T-helper 2 cell treated with Interferon-gamma antibody and Interleukin-4, amounts not matched to agents 5 μg/mL and 100 μg/mL, for 36 hours (primary cell): ENCODE measurements at regions not wholly inside any gene's neighbourhood (a gene's known extent, or its start where the extent isn't known, plus 50 kb on each side); places are given as distances from the start of the nearest gene placed in this dataset.

Source experiments
- DNase-seq: peaks from one replicate; pipeline ENCODE4 v3.0.0; 2021; ENCODE audit warnings: low spot score
- H3K27ac Mint-ChIP-seq: one replicate; pipeline ENCODE4 v1.8.0; 2021; ENCODE audit warnings: mild to moderate bottlenecking, mixed read lengths
- H3K27me3 Mint-ChIP-seq: one replicate; pipeline ENCODE4 v1.8.0; 2021; ENCODE audit warnings: low read depth, mixed read lengths
- H3K36me3 Mint-ChIP-seq: one replicate; pipeline ENCODE4 v1.8.0; 2021; ENCODE audit warnings: low read depth, mixed read lengths
- H3K4me1 Mint-ChIP-seq: one replicate; pipeline ENCODE4 v1.8.0; 2021; ENCODE audit warnings: low read depth, mixed read lengths
- H3K4me3 Mint-ChIP-seq: one replicate; pipeline ENCODE4 v1.8.0; 2022; ENCODE audit warnings: mild to moderate bottlenecking, moderate library complexity, mixed read lengths
- H3K9me3 Mint-ChIP-seq: one replicate; pipeline ENCODE4 v1.8.0; 2021; ENCODE audit warnings: mixed read lengths

- Mint-ChIP-seq H3K27me3 (no peaks in the 10 kb centered on the region), H3K9me3 (peaks cover 36% of the 10 kb centered on the region)
Observed at GRCh38 chr18:40707797-40708196, 1247.2 kb upstream of the PIK3C3 start.

DNA sequence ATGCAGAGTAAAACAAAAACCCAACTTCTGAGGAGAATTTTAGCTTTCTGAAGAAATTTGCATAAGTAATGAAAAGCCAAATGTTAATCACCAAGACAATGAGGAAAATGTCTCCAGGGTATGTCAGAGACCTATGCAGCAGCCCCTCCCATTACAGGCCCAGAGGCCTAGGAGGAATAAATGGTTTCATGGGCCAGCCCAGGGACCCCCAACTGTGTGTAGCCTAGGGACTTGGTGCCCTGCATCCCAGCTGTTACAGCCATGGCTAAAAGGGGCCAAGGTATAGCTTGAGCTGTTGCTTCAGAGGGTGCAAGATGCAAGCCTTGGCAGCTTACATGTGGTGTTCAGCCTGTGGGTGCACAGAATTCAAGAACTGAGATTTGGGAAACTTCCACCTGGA lies 1256.9 kb upstream of the PIK3C3 start:
- H3K4me1 Mint-ChIP-seq = no peaks in the 10 kb centered on the region
- H3K36me3 Mint-ChIP-seq = no peaks in the 10 kb centered on the region
- DNase-seq = no peak
- no peak overlapping the region for H3K27ac Mint-ChIP-seq
- no peak overlapping the region for H3K4me3 Mint-ChIP-seq
- H3K9me3 Mint-ChIP-seq = peaks cover 39% of the 10 kb centered on the region
- H3K27me3 Mint-ChIP-seq = no peaks in the 10 kb centered on the region

More at GRCh38 chr18:40707797-40708196, 1247.2 kb upstream of the PIK3C3 start:
- Mint-ChIP-seq H3K4me3 (no peak overlapping the region), H3K4me1 (no peaks in the 10 kb centered on the region), H3K36me3 (no peaks in the 10 kb centered on the region), H3K27ac (no peak overlapping the region)
- DNase-seq = no peak

GRCh38 chr18:40695526-40695925 lies 1259.5 kb upstream of the PIK3C3 start:
- H3K36me3 Mint-ChIP-seq = no peaks in the 10 kb centered on the region
- H3K27ac Mint-ChIP-seq = no peak overlapping the region
- DNase-seq = no peak
- no peaks in the 10 kb centered on the region for H3K27me3 Mint-ChIP-seq
- no peak overlapping the region for H3K4me3 Mint-ChIP-seq
- peaks cover 23% of the 10 kb centered on the region for H3K9me3 Mint-ChIP-seq
- H3K4me1 Mint-ChIP-seq = no peaks in the 10 kb centered on the region

- Mint-ChIP-seq H3K9me3 (peaks cover 22% of the 10 kb centered on the region), H3K27ac (no peak overlapping the region), H3K4me1 (no peaks in the 10 kb centered on the region), H3K4me3 (no peak overlapping the region), H3K36me3 (no peaks in the 10 kb centered on the region), H3K27me3 (no peaks in the 10 kb centered on the region)
- no peak for DNase-seq
Observed at GRCh38 chr18:40692871-40693270, 1262.2 kb upstream of the PIK3C3 start.

- Mint-ChIP-seq H3K4me1 (no peaks in the 10 kb centered on the region), H3K27ac (no peak overlapping the region), H3K36me3 (no peaks in the 10 kb centered on the region), H3K4me3 (no peak overlapping the region), H3K27me3 (no peaks in the 10 kb centered on the region), H3K9me3 (peaks cover 24% of the 10 kb centered on the region)
- DNase-seq = no peak
Observed at GRCh38 chr18:40690062-40690461, 1265.0 kb upstream of the PIK3C3 start.

DNA sequence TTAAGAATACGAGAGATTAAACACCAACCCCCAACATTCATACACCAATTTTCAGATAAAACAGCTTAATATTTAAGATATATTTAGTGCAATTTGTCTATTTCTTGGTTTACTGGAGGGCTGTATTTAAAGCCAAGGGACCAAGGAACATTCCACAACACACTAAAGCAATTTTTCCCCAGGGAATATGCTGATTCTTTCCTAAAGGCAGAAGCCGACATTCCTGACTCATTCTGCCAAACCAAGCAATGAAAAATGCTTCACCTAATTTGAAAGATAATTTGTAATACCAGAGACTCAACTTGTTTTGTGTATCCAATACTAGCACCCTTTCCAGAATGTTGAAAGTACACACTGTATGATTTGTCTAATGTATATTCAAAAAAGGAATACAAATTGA lies 1267.6 kb upstream of the PIK3C3 start:
- H3K27me3 Mint-ChIP-seq = no peaks in the 10 kb centered on the region
- H3K27ac Mint-ChIP-seq = no peak overlapping the region
- peaks cover 34% of the 10 kb centered on the region for H3K9me3 Mint-ChIP-seq
- H3K4me1 Mint-ChIP-seq = no peaks in the 10 kb centered on the region
- H3K36me3 Mint-ChIP-seq = no peaks in the 10 kb centered on the region
- DNase-seq = no peak
- H3K4me3 Mint-ChIP-seq = no peak overlapping the region

DNA sequence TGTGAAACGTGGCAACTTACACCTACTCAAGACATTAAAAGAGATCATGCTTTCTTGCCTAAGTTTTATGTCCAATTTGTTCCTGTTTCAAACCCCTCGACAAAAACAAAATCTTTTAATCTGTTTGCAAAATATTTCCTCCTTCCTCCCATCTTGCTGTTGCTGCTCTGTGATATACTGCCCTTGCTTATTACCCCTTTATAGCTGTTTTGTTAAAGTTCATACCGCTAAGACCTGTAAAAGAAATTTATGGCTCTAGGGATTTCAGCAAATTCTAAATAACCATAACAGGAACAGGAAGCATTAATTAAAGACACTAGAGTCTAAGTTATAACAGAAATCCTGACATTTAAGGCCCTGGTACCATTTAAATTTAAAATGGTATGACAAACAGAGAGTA lies 1268.2 kb upstream of the PIK3C3 start:
- H3K4me1 Mint-ChIP-seq = no peaks in the 10 kb centered on the region

DNA sequence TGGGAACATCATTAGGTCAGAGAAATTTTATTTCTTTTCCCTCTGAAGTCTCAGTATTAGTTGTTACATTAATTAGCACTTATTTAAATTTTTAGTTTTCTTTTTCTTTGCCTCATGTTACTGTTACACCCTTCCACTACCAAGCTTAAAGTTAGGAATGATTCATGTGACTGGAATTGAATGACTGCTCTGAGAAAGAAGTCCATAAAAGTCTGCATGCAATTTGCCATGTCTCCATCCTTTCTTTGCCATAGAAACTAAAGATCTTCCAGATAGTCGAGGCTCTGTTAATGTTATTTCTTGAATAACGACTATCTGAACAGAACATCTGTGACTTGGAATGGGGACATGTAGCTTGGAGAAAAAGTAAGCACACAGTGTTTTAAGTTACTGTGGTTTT lies 1269.8 kb upstream of the PIK3C3 start:
- H3K4me3 Mint-ChIP-seq = no peak overlapping the region
- no peaks in the 10 kb centered on the region for H3K27me3 Mint-ChIP-seq
- H3K27ac Mint-ChIP-seq = no peak overlapping the region
- peaks cover 38% of the 10 kb centered on the region for H3K9me3 Mint-ChIP-seq
- H3K4me1 Mint-ChIP-seq = no peaks in the 10 kb centered on the region
- H3K36me3 Mint-ChIP-seq = no peaks in the 10 kb centered on the region
- DNase-seq = no peak

More for the DNA sequence above, 1268.2 kb upstream of the PIK3C3 start:
- Mint-ChIP-seq H3K27me3 (no peaks in the 10 kb centered on the region), H3K9me3 (peaks cover 34% of the 10 kb centered on the region), H3K36me3 (no peaks in the 10 kb centered on the region), H3K27ac (no peak overlapping the region), H3K4me3 (no peak overlapping the region)
- no peak for DNase-seq

DNA sequence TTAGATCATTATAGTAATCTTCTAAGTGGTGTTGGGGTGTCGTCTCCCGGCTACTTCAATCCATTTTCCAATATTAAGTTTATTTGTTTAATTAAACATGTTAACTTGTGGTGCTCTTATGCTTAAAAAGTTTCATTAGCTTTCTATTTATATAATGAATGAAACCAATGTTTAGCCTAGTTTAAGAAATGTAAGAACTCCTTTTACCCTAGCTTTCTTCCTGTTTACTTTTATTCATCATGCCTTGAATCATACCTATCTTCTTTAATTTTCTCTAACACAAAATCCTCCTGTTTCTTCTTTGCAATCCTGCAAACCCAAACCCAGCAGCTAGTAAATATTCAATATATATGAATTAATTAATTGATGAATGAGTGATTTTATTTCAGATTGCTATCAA lies 1276.7 kb upstream of the PIK3C3 start:
- H3K27ac Mint-ChIP-seq = no peak overlapping the region
- no peaks in the 10 kb centered on the region for H3K27me3 Mint-ChIP-seq
- no peaks in the 10 kb centered on the region for H3K36me3 Mint-ChIP-seq
- H3K4me1 Mint-ChIP-seq = no peaks in the 10 kb centered on the region
- H3K9me3 Mint-ChIP-seq = peaks cover 11% of the 10 kb centered on the region
- no peak for DNase-seq
- H3K4me3 Mint-ChIP-seq = no peak overlapping the region

DNA sequence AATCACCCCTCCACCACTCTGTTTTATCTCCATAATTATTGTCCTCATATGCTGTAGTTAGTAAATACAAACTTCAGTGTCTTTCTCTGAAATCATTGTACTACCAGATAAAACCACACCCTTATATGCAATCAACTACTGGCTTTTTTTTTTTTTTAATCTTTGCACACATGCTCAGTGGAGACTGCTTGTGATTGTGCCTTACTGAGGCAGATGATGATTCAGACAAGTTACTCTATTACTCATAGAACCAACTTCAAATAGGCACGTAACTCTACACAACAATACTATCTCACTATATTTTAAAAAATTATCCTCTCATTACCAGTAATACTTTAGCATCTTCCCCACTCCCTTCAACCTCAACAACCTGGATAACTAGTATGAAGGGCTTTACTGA lies 1278.4 kb upstream of the PIK3C3 start:
- no peaks in the 10 kb centered on the region for H3K36me3 Mint-ChIP-seq
- H3K27me3 Mint-ChIP-seq = no peaks in the 10 kb centered on the region
- H3K4me1 Mint-ChIP-seq = no peaks in the 10 kb centered on the region
- DNase-seq = no peak
- no peak overlapping the region for H3K27ac Mint-ChIP-seq
- no peak overlapping the region for H3K4me3 Mint-ChIP-seq
- peaks cover 26% of the 10 kb centered on the region for H3K9me3 Mint-ChIP-seq

GRCh38 chr18:40673150-40673549 lies 1281.9 kb upstream of the PIK3C3 start:
- H3K27ac Mint-ChIP-seq = no peak overlapping the region

GRCh38 chr18:40672590-40672989 lies 1282.4 kb upstream of the PIK3C3 start:
- Mint-ChIP-seq H3K4me3 (no peak overlapping the region), H3K27ac (no peak overlapping the region), H3K27me3 (no peaks in the 10 kb centered on the region), H3K4me1 (no peaks in the 10 kb centered on the region), H3K9me3 (peaks cover 41% of the 10 kb centered on the region), H3K36me3 (no peaks in the 10 kb centered on the region)
- DNase-seq = no peak

More at GRCh38 chr18:40673150-40673549, 1281.9 kb upstream of the PIK3C3 start:
- Mint-ChIP-seq H3K4me1 (no peaks in the 10 kb centered on the region), H3K36me3 (no peaks in the 10 kb centered on the region), H3K27me3 (no peaks in the 10 kb centered on the region), H3K4me3 (no peak overlapping the region), H3K9me3 (peaks cover 35% of the 10 kb centered on the region)
- DNase-seq = no peak

- Mint-ChIP-seq H3K4me3 (no peak overlapping the region), H3K4me1 (no peaks in the 10 kb centered on the region), H3K9me3 (peaks cover 56% of the 10 kb centered on the region), H3K36me3 (no peaks in the 10 kb centered on the region), H3K27me3 (no peaks in the 10 kb centered on the region), H3K27ac (no peak overlapping the region)
- no peak for DNase-seq
Observed at GRCh38 chr18:40670668-40671375, 1284.2 kb upstream of the PIK3C3 start.

DNA sequence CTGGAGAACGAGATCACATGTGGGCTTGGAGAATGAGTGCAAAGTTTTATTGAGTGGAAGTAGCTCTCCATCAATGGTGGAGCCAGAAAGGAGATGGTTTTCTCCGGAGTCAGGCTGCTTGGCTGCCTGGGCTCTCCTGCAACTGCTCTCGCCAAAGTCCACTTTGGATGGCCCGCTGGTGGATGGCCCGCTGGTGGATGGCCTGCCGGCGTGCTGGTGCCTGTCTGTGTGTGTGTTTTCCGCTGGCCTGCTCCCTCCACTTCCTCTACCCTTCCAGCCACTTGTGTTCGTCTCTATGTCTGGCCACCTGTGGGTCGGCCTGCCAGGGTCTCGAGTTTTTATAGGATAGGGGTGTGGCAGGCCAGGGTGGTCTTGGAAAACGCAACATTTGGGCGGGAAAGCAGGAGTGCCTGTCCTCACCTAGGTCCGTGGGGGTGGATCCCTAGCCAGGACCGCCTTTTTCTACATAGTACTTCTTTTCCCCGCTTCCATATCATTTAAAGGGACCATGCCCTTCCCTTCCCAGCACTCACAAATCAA lies 1292.1 kb upstream of the PIK3C3 start:
- no peak overlapping the region for H3K27ac Mint-ChIP-seq
- H3K4me3 Mint-ChIP-seq = no peak overlapping the region
- DNase-seq = no peak
- peaks cover 31% of the 10 kb centered on the region for H3K9me3 Mint-ChIP-seq
- H3K36me3 Mint-ChIP-seq = no peaks in the 10 kb centered on the region
- no peaks in the 10 kb centered on the region for H3K4me1 Mint-ChIP-seq
- no peaks in the 10 kb centered on the region for H3K27me3 Mint-ChIP-seq

DNA sequence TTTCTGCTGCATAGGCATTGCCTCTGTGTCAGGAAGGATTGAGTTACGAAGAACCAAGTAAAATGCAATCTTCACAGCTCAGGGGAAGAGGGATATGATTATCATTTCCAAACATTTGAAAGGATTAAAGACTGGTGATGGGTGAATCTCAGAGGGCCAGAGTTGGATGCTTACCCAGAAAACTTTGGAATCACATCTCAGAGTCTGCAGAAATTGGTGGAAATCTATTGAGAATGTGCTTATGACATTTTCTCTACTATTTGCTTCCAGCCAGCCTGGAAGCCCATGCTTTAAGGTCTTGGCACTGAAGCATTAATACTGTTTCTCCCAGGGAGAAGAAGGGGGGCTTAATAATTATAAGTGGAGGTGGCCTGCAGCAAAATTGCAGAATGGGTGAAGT lies 1301.4 kb upstream of the PIK3C3 start:
- H3K27ac Mint-ChIP-seq = no peak overlapping the region
- no peak overlapping the region for H3K4me3 Mint-ChIP-seq
- no peaks in the 10 kb centered on the region for H3K36me3 Mint-ChIP-seq
- no peak for DNase-seq
- H3K27me3 Mint-ChIP-seq = no peaks in the 10 kb centered on the region
- no peaks in the 10 kb centered on the region for H3K4me1 Mint-ChIP-seq
- H3K9me3 Mint-ChIP-seq = peaks cover 50% of the 10 kb centered on the region
